Hepatic stellate cell (primary cell): ENCODE measurements at regions not wholly inside any gene's neighbourhood (a gene's known extent, or its start where the extent isn't known, plus 50 kb on each side); places are given as distances from the start of the nearest gene placed in this dataset.

ENCODE experiments used
- DNase-seq: peaks from one replicate; pipeline ENCODE4 v3.0.0; 2011; ENCODE audit warnings: low spot score

DNA sequence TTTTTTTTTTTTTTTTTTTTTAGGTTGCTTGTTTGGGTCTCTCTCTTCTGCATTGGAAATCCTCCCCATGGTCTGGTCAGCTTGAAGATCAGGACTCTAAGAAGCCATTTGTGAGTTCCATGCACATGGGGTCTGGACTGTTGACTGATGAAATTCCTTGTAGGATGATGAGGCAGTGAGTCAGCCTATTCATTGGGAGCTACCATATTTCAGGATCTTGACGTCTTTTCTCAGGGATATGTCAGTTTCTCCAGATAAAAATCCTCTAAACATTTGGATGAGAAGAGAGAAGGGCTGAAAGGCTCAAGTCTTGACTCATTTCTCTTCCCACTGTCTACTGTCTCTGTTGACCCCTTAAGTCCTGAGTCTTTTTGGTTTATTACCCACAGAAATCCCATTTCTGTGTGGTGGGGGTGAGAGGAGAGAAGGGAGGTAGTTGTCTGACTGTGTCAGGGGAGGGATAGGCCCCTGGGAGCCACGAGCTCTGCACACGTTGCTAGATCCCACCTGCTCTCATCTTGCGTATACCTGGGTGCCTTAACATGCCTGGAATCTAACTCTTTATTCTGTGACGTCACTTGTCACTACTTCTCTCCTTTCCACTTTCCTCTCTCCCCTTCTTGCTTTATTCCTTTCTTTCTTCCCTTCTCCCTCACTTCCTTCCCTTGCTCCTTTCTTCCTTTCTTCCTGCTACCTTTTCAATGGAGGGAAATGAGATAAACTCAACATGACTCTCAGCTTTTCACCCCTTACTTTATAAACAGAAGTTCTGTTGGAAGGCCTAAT is 333.1 kb upstream of the XYLT1 start:
- DNase-seq: no peak

DNA sequence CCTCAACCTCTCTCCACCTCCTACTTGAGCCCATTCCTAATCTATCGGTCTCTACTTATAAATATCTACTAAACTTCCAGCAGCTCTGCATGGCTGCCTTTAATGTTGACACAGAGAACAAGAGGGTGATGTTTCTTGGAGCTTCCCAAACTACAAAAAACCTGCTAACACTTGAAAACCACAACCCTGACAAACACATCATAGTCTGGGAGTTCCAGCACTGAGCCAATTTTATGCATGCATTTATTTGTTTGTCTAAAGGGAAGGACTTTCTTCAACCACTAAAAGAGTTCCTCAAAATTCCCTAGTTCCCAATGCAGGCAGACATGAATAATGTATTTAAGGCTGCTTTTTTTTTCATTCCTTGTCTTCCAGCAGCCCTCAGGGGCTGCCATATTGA is 331.8 kb upstream of the XYLT1 start:
- DNase-seq: no peak

DNA sequence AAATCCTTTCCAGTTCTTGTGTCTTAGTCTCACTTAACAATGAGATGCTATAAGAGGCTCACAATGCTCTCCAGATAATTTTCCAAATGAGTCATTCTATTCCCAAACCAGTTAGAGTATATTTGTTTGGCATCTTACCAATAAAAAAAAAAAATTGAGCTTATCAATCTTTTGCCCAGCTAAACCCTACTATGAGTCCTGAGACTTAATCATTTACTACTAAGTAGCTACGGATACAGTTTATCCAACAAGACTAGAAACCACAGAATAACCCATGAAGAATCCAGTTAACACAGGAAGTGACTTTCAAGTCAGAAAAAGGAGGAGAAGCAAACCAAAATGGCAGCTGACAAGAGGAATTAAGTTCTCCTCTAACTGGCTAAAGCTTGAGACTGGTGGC is 330.3 kb upstream of the XYLT1 start:
- no peak for DNase-seq

DNA sequence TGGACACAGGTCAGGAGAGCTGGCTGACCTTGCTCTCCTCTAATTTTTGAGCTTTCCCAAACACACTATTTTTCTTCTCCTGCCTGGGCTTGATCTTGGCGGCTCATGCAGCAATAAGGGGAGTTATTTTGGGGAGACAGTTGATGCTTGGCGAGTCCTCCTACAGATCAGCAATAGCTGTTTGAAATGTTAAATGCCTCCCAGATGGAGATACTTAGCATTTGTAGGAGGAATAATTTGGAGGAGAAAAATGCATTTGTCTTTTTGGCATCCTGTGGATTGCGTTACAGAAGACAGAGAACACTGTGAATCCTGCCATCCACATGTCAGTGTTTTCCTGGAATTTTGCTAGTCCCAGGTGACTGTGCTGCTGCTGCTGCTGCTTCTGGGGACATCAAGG is 328.0 kb upstream of the XYLT1 start:
- no peak for DNase-seq

DNA sequence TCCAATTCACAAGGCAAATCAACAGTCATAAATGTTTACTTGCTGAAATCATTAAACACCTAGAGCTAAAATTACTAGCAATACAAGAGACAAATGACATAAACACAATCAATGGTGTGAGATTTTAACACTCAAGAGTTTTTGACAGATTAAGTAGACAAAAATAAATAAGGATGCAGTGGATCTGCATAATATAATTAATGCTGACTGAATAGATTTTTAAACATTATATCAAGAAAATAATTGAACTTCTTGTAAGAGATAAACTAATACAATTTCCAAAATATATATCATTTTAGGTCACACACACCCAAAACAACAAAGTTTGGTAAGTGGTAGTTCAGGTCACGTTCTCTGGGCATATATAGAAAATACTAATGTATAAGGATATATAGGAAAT is 322.6 kb upstream of the XYLT1 start:
- no peak for DNase-seq

DNA sequence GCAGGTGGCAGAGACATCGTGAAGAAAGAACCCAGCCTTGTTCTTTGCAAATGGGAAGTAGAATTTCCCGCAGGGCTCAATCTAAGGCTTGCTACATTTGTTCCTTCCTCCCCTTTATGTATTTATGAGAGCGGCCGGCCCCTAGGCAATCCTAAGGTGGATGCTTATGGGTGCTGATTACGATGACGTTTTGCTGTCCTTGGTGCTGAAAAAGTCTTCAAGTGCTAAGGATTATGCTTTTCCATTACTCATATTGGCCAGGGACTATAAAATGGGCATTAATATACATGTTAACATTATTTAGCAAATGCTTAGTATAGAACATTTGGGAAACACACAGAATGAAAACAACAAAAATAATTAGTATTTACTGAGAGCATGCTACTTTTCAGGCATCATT is 313.3 kb upstream of the XYLT1 start:
- DNase-seq: no peak

DNA sequence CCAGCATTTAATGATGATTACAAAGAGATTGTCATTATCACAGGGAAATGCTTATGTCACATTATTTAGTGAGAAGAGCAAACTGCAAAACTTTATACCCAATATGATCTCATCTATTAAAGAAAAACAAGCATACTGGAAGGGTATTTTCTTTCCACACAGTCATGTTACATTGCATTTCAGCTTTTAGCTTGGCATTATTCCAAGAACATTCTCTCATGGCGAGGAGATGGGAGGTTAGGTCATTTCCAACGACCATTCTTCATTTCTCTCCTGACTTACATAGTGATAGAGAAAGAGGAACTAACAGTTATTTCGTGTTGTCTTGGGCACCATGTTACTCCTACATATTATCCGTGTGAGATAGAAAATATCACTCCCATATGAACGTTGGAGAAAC is 309.4 kb upstream of the XYLT1 start:
- DNase-seq: no peak

DNA sequence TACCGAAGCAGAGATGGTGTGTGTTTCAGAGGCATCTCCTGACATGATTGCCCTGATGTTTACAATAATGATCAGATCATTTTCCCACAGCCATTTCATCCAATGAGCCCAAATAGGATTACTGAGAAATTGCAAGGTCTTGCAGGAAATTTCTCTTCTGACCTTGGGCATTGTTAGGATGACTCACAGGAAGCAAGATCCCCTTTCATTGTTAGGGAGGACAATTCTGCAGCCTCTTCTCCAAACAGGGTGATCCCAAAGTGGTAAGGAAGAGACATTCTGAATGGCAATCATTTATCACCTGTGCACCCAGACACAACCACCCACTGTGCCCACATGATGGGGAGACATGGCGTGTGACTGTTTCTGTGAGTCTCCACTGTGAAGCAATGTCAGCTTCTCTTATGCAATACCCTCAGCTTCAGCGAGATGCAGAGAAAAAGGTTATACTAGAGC is 306.7 kb upstream of the XYLT1 start:
- no peak for DNase-seq

DNA sequence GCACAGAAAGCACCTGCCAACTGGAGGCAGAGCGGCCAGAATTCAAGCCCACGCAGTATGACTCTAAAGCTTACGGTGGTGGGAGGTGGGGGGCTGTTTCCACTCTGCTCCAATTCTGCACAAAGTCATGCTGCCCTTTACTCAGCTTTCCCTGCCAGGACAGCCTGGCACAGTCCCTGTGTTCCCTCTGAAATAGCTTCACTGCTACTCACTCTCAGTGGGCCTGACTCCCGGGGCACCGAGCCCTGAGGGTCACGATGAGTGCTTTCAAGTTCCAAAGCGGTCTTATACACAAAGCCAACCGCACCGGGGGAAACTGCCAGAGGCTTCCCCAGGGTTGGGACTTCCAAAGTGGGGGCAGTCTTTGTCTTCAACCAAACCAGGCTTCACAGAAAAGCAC is 306.1 kb upstream of the XYLT1 start:
- no peak for DNase-seq

DNA sequence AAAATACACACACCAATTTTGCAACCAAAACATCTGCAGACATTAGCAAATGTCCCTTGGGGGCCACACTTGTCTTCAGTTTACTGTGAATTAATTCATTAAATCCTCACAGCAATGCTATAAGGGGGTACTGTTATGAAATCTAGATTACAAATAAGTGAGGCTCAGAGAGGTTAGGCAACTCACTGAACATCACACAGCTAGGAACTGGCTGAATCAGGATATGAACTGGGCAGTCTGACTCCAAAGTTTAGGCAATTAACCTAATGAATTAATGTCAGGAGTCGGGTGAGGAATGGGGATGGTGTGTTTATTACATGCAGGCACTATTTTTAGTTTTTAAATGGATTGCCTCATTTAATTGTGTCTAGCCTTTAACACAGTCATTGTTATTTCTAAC is 305.7 kb upstream of the XYLT1 start:
- no peak for DNase-seq

DNA sequence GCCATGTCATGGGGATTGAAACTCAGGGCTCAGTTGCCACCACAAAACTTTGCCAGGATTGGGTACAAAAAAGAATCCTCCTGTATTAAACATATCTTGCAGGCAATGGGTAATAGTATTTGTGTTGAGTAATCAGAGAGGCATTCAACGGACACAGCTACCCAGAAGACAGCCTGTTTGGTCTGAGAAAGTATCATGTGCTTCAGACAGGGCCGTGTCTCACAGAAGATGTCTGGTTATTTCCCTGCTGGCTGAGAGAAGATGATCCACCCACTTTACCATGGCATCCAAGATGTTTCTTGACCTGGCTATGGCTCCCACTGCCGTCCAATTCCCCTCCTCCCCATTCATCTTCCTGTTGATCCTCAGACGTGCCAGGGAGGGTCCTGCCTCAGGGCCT is 304.3 kb upstream of the XYLT1 start:
- no peak for DNase-seq

DNA sequence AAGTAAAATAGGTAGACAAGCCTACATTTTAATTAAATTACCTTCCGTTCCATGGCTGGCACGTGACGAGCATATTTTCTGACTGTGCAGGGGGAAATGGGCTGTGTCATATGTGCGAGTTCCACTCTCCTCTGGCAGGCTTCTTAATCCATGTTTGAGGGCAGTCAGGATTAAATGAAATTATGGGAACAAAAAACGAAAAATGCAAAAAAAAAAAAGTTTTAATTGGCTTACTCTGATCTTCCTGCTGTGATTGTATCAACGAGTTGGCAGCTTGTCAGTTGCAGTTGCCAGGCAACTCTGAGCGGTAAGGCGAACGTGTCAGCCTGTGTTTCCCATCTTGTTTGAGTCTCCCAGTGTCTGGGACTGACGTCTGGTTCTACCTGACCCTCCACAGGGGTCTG is 302.9 kb upstream of the XYLT1 start:
- no peak for DNase-seq

DNA sequence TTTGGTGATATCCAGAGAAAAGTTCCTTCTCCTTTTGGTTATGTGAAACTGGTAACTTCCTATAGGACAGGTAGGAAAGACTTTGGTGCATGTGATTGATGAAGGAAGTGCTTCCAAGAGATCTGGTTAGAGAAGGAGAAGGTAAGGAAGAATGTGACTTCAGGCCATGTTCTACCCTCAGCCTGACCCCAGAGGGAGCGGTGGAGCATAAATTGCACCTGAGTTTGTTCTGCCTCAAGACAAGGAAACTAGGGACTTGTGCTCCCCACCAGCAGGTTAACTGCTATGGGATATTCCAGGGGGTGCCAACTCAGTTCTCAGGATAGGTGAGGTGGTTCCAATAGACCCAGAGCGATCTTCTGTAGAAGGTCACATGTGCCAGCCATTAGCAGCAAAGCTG is 299.3 kb upstream of the XYLT1 start:
- no peak for DNase-seq

DNA sequence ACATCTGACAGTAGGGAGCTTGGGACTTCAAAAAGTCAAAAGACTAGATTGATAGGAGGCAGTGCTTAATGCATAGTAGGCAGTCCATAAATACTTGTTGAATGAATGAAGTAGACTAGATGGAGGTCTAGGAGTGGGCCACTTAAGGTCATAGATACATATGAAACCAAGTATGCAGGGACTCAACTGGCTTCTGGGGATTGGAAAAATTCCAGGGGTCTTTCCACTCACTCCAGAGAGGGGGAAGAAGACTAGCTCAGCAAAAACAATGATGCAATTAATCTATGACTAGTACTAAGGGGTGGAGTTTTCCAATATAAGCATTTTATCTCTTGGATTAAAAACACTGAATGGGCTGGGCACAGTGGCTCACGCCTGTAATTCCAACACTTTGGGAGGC is 298.3 kb upstream of the XYLT1 start:
- DNase-seq: no peak

DNA sequence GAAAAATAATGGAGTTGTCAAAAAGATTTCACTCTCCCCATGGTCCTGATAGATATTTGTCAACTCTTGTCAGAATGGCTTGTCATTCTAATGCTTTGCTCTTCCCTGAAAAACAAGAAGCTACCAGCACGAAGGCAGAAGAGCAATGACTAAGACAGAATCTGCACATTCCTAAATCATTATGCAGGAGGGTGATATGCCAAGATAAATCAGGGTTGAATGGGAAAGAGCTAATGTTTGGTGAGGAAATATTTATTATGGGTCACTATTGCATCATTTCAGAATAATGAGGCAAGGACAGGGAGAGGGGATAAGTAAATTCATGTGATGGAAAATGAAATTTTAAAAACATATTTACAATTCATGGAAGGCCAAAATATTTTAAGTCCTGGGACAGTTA is 297.5 kb upstream of the XYLT1 start:
- DNase-seq: no peak

DNA sequence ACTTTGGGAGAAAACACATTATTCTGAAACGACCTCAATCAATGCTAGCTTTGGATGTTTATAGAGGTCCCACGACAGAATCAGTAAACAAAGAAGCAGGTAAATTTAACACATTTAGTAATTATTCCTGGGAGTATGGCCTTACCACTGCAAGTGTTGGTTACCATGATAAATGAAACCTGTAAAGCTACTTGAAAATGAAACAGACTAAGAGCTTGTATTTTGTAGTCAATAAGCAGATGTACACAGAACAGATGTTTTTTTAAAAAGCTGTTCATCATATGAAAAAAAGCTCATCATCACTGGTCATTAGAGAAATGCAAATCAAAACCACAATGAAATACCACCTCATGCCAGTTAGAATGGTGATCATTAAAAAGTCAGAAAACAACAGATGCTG is 295.3 kb upstream of the XYLT1 start:
- DNase-seq: no peak

DNA sequence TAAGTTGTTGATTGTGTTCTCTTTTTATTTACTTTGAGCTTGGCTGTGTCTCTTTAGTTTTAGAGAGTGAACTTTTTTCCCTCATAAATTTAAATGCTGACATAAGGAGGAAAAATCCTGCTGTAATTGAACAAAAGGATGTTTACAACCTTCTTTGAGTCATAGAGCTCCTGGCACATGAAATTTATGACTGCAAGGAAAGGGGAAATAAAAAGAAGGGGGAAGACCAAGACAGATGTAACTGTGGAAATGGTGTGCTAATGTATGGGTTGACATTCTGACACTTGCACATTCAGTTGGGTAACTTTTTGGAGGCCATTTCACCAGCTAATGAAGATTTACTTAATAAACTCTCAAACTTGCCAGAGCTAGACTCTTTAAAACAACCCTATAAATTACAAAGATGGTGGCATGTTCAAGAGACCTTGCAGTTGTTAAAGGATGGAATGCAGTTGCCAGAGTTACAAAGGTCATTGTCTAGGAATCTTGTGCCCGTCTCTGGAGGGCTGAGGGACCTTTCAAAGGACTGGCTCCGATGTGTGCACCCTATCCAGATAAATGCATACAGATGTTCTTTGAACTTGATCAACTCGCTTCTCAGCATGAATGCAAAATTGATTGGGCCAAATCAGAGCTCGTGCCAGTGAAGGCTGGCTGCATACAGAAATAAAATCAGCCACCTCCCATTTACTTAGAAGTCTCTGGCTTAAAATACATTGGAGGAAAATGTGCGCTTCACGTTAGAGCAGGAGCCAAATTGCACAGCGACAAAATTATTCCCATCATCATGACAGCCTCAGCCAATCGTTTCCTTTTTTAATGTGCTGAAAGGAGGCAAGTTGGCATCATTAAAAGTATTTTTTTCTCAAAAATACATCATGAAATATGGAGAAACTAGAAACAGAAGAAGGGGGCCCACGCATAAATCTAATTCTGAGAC is 289.0 kb upstream of the XYLT1 start:
- DNase-seq: no peak

DNA sequence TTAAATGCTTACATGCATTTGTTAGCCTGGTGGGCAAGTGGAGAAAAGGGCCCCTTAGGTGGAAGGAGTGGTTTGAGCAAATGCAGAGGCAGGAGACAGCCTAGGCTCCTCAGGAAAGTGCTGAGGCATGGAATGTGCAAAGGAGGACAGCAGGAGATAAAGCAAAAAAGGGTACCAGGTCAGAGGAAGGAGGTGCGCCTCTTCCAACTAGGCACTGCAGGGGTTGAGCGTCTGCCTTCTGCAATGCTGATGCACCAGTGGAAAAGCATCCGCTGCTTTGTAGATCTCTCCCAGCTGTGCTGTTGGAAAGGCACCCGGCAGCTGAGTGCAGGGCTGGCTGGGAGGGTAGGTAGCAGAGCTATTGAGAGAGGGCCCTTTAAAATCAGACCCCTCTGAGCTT is 287.0 kb upstream of the XYLT1 start:
- DNase-seq: no peak

DNA sequence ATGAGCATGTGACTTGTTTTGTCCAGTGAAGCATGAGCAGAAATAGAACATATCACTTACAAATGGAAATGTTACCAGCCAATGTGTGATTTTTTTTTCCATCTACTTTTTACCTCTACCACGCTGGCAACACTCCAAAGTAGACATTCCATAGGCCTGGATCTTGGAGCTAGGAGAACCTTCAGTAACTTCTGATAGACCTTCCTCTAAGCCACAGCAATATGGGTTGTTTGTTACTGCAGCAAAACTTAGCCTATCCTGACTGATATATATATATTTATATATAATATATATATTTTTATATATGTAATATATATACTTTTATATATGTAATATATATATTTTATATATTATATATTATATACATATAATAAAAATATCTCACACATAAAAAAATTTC is 284.4 kb upstream of the XYLT1 start:
- DNase-seq: no peak

DNA sequence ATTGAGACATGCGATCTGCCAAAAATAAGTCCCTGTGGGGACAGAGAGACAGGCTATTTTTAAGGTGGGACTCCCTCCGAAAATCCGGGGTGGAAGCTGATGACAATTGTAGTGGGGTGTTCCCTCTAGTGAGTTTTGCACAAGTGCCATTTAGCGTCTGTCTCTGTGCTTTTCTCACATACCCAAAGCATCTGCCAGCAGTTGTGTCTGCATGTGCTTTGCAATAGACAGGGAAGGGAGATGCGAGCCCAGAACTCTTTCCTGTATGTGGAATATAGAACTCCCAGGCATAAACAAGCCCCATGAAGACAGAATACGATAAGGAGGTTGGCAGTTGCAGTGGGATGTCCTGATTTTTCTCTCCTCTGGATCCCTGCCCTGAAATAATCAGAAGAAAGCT is 282.7 kb upstream of the XYLT1 start:
- no peak for DNase-seq

DNA sequence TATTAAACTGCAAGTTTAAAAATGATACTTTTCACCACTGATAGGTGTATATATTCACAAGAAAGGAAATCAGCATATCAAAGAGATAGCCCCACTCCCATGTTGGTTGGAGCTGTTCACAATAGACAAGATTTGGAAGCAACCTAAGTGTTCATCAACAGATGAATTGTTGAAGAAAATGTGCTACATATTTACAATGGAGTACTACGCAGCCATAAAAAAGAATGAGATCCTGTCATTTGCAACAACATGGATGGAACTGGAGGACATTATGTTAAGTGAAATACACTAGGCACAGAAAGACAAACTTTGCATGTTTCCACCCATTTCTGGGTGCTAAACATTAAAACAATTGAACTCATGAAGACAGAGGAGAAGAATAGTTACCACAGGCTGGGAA is 278.9 kb upstream of the XYLT1 start:
- no peak for DNase-seq

DNA sequence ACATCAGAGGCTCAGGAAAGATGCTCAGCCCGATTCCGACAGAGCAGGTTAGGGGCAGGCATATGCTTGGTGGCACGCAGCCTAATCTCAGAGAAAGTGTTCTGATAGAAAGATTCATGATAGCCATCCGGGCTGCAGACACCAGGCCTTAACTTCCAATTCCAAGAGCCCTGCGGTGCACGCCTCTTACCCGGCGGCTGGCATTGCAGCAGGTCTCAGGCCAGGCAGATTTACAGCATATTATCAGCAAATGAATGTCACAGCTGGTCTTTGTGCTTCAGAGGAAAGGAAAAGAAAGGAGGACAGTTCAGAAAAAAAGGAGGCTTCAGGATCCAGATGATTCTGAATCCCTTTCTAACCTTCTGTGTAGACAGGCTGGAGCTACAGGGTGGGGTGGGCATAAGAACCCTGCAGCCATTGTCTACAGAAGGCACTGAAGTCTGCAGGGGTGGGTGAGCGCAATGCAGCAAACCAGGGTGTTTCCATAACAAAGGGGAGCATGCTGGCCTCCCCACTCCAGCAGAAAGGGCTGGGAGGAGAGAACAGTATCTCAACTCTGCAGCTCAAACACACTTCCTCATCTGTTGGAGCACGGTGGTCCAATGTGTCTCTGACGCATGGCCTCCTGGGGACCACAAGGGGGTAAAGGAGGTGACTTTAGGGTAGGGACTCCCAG is 277.4 kb upstream of the XYLT1 start:
- no peak for DNase-seq
